ACC112 (cell line): ENCODE measurements at regions not wholly inside any gene's neighbourhood (a gene's known extent, or its start where the extent isn't known, plus 50 kb on each side); places are given as distances from the start of the nearest gene placed in this dataset.
"Not testable (repeated sequence)": the region's sequence is repeated elsewhere in the genome, so short reads cannot be mapped to it uniquely, and the experiment has no call there.

Experiments used
- H2AFZ ChIP-seq: fragments of 200-600 bp; sonication (generic); one replicate; pipeline ENCODE4 v1.6.0; 2017; ENCODE audit warnings: antibody characterized with exemption, low read length; ENCODE audit not compliant: unreplicated experiment
- H3K27ac ChIP-seq: fragments of 200-600 bp; sonication (generic); 2 replicates; pipeline ENCODE4 v1.5.1; 2014; ENCODE audit warnings: low read depth, mild to moderate bottlenecking, antibody characterized with exemption, low read length, moderate library complexity
- H3K27me3 ChIP-seq: fragments of 200-600 bp; sonication (generic); 2 replicates; pipeline ENCODE4 v1.6.1; 2014; ENCODE audit warnings: mild to moderate bottlenecking, antibody characterized with exemption, low read length, moderate library complexity, mixed read lengths; ENCODE audit not compliant: insufficient read depth
- H3K36me3 ChIP-seq: fragments of 200-600 bp; sonication (generic); 2 replicates; pipeline ENCODE4 v1.6.1; 2016; ENCODE audit warnings: mild to moderate bottlenecking, antibody characterized with exemption, low read length, moderate library complexity, mixed read lengths; ENCODE audit not compliant: insufficient read depth
- H3K4me1 ChIP-seq: fragments of 200-600 bp; sonication (generic); one replicate; pipeline ENCODE4 v1.6.1; 2016; ENCODE audit warnings: low read length, mixed read lengths; ENCODE audit not compliant: insufficient read depth, unreplicated experiment, control insufficient read depth
- H3K4me3 ChIP-seq: fragments of 200-600 bp; sonication (generic); 2 replicates; pipeline ENCODE4 v1.5.1; 2014; ENCODE audit warnings: mild to moderate bottlenecking, low read depth, low read length
- H3K79me2 ChIP-seq: fragments of 200-600 bp; sonication (generic); one replicate; pipeline ENCODE4 v1.6.0; 2016; ENCODE audit warnings: low read length; ENCODE audit not compliant: control insufficient read depth, unreplicated experiment, insufficient read depth

- H3K27me3 ChIP-seq: no peaks in the 10 kb centered on the region
- H2AFZ ChIP-seq: no peak overlapping the region
- no peaks in the 10 kb centered on the region for H3K36me3 ChIP-seq
- no peaks in the 10 kb centered on the region for H3K79me2 ChIP-seq
- H3K27ac ChIP-seq: no peak overlapping the region
- H3K4me1 ChIP-seq: no peaks in the 10 kb centered on the region
- no peak overlapping the region for H3K4me3 ChIP-seq
These were observed 373.4 kb downstream of the TMEM121 start for GRCh38 chr14:105899657-105900397.

- H2AFZ ChIP-seq: no peak overlapping the region
- H3K27ac ChIP-seq: no peak overlapping the region
- H3K27me3 ChIP-seq: no peaks in the 10 kb centered on the region
- no peaks in the 10 kb centered on the region for H3K36me3 ChIP-seq
- H3K79me2 ChIP-seq: no peaks in the 10 kb centered on the region
- no peak overlapping the region for H3K4me3 ChIP-seq
- no peaks in the 10 kb centered on the region for H3K4me1 ChIP-seq
These were observed 374.2 kb downstream of the TMEM121 start for GRCh38 chr14:105900398-105901160.

- no peak overlapping the region for H2AFZ ChIP-seq
- H3K4me3 ChIP-seq: no peak overlapping the region
- no peak overlapping the region for H3K27ac ChIP-seq
- no peaks in the 10 kb centered on the region for H3K79me2 ChIP-seq
- no peaks in the 10 kb centered on the region for H3K36me3 ChIP-seq
- no peaks in the 10 kb centered on the region for H3K4me1 ChIP-seq
- no peaks in the 10 kb centered on the region for H3K27me3 ChIP-seq
These were observed 374.8 kb downstream of the TMEM121 start for GRCh38 chr14:105901226-105901625.

- H3K4me3 ChIP-seq: no peak overlapping the region
- no peaks in the 10 kb centered on the region for H3K36me3 ChIP-seq
- no peaks in the 10 kb centered on the region for H3K27me3 ChIP-seq
- H2AFZ ChIP-seq: no peak overlapping the region
- no peaks in the 10 kb centered on the region for H3K79me2 ChIP-seq
- H3K4me1 ChIP-seq: no peaks in the 10 kb centered on the region
- no peak overlapping the region for H3K27ac ChIP-seq
These were observed 375.9 kb downstream of the TMEM121 start for GRCh38 chr14:105902131-105902898.

GRCh38 chr14:105902899-105903165 is 376.4 kb downstream of the TMEM121 start:
- H2AFZ ChIP-seq, H3K27me3 ChIP-seq, H3K79me2 ChIP-seq, H3K4me1 ChIP-seq, H3K36me3 ChIP-seq, H3K4me3 ChIP-seq, H3K27ac ChIP-seq: not testable (repeated sequence)

GRCh38 chr14:105903971-105904370 is 377.6 kb downstream of the TMEM121 start:
- Histone ChIP-seq H3K79me2 (no peaks in the 10 kb centered on the region), H2AFZ (no peak overlapping the region), H3K4me3 (no peak overlapping the region), H3K27ac (no peak overlapping the region), H3K27me3 (no peaks in the 10 kb centered on the region), H3K36me3 (no peaks in the 10 kb centered on the region), H3K4me1 (no peaks in the 10 kb centered on the region)

DNA sequence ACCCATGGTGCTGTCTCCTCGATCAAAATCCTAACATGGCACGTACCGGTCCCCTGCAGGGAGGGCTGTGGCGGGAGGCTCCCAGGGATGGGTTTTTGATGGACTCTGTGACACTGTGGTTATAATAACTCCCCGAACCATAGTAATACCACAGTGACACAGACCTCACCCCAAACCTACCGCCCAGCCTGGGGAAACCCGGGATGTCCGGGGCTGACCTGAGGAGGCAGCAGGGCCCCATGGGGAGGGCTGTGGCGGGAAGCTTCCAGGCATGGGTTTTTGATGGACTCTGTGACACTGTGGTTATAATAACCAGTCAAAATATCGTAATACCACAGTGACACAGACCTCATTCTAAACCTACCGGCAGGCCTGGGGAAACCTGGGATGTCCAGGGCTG is 378.0 kb downstream of the TMEM121 start:
- H2AFZ ChIP-seq: no peak overlapping the region
- no peak overlapping the region for H3K27ac ChIP-seq
- no peaks in the 10 kb centered on the region for H3K79me2 ChIP-seq
- no peak overlapping the region for H3K4me3 ChIP-seq
- no peaks in the 10 kb centered on the region for H3K4me1 ChIP-seq
- H3K36me3 ChIP-seq: no peaks in the 10 kb centered on the region
- no peaks in the 10 kb centered on the region for H3K27me3 ChIP-seq

DNA sequence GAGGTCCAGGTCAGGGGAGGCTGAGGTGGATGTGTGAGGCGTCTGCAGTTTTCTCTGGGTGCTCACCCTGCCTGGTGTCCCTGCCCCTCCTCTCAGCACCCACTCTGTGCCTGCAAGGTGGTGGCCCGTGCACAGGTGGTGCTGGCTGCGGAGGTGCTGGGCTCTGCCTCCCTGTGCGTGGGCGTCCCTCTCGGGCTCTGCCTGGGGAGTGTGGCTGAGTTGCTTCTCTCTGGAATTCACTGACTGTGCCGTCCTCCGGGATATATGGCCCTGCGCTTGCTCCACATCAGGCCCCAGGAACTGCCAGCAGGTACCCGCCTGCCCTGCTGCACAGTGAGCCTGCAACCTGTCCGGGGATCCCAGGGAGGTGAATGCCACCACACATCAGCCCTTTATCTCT is 379.1 kb downstream of the TMEM121 start:
- H3K4me3 ChIP-seq: no peak overlapping the region
- no peaks in the 10 kb centered on the region for H3K79me2 ChIP-seq
- H3K27ac ChIP-seq: no peak overlapping the region
- no peaks in the 10 kb centered on the region for H3K4me1 ChIP-seq
- H2AFZ ChIP-seq: no peak overlapping the region
- H3K27me3 ChIP-seq: no peaks in the 10 kb centered on the region
- H3K36me3 ChIP-seq: no peaks in the 10 kb centered on the region

GRCh38 chr14:105907276-105907675 is 380.9 kb downstream of the TMEM121 start:
- Histone ChIP-seq H3K79me2 (no peaks in the 10 kb centered on the region), H3K4me3 (no peak overlapping the region), H3K4me1 (no peaks in the 10 kb centered on the region), H2AFZ (no peak overlapping the region), H3K27me3 (no peaks in the 10 kb centered on the region), H3K27ac (no peak overlapping the region), H3K36me3 (no peaks in the 10 kb centered on the region)

DNA sequence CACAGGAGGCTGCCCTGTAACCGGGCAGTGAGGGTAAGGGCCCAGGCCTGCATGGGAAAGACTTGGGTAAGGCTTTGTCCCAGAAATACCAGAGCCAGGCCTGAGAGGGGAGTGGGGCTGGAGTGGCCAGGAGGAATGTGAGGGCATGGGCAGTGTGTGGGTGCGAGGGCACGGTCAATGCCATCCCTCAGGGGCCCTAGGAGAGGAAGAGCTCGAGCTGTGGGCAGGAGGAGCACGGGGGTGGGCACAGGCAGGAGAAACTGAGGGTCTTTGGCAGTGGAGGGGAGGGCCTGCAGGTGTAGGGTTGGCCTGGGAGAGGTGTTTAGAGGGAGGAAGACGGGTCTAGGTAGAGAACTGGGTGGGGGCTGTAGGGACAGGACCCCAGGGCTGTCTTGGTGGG is 381.6 kb downstream of the TMEM121 start:
- H3K27ac ChIP-seq: no peak overlapping the region
- no peaks in the 10 kb centered on the region for H3K4me1 ChIP-seq
- no peak overlapping the region for H3K4me3 ChIP-seq
- H3K27me3 ChIP-seq: no peaks in the 10 kb centered on the region
- H3K36me3 ChIP-seq: no peaks in the 10 kb centered on the region
- H2AFZ ChIP-seq: no peak overlapping the region
- no peaks in the 10 kb centered on the region for H3K79me2 ChIP-seq
